AG09319 (cell line): ENCODE measurements at regions not wholly inside any gene's neighbourhood (a gene's known extent, or its start where the extent isn't known, plus 50 kb on each side); places are given as distances from the start of the nearest gene placed in this dataset.

ENCODE experiments used
- DNase-seq: peaks from one replicate; pipeline ENCODE4 v3.0.0-alpha.2; 2010; ENCODE audit warnings: low read depth; ENCODE audit errors: extremely low read depth
- TF ChIP-seq, protein P1 (sequence below): IDR thresholded peaks from 2 replicates; pipeline ENCODE4 v1.5.1; 2011; ENCODE audit warnings: low read depth, mild to moderate bottlenecking, inconsistent platforms, low read length, moderate library complexity

- no peak for DNase-seq
- TF ChIP-seq, protein P1, sequence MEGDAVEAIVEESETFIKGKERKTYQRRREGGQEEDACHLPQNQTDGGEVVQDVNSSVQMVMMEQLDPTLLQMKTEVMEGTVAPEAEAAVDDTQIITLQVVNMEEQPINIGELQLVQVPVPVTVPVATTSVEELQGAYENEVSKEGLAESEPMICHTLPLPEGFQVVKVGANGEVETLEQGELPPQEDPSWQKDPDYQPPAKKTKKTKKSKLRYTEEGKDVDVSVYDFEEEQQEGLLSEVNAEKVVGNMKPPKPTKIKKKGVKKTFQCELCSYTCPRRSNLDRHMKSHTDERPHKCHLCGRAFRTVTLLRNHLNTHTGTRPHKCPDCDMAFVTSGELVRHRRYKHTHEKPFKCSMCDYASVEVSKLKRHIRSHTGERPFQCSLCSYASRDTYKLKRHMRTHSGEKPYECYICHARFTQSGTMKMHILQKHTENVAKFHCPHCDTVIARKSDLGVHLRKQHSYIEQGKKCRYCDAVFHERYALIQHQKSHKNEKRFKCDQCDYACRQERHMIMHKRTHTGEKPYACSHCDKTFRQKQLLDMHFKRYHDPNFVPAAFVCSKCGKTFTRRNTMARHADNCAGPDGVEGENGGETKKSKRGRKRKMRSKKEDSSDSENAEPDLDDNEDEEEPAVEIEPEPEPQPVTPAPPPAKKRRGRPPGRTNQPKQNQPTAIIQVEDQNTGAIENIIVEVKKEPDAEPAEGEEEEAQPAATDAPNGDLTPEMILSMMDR: no peak
Observed at GRCh38 chr14:51482102-51482501, 169.6 kb upstream of the FRMD6 start.

DNA sequence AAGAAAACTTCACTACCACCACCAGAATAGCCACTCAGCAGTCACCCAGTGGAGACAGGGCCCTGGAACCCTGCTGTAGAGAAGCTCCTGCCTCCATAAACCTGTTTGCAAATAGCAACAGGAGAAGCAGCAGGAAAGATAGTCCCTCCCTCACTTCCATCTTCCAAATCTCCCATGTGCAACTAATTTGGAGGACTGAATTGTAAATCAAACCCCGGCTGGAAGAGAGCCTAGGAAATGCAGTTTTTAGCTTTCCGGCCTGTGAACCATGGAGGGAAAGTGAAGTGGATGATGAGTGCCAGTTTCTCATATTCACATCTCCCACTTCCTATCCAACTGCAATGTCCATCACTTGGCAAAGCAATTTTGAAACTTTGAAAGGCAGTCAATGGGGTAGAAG lies 167.2 kb upstream of the FRMD6 start:
- TF ChIP-seq, protein P1: no peak
- DNase-seq: peak; percentile 27

- TF ChIP-seq, protein P1: no peak
Observed at GRCh38 chr14:51485733-51486132, 166.0 kb upstream of the FRMD6 start.

DNA sequence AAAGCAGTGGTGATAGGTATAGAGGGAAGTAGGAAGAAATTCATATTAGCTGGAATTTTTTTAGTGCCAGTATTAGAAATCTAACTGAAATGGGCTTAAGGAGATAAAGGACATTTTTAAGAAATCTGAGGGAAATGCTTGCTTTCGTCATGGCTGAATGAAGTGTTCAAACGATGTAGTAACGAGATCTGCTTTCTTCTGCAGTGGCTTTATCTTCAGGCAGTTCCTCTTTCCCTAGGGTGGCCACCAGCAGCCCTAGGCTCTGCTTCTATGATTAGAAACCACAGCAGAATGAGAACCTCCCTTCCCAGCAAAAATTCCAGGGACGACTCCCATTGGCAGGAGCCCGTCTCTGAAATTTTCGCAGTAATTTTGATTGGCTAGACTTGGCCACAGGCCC lies 163.9 kb upstream of the FRMD6 start:
- TF ChIP-seq, protein P1: no peak
- DNase-seq: no peak

More at GRCh38 chr14:51485733-51486132, 166.0 kb upstream of the FRMD6 start:
- no peak for DNase-seq

GRCh38 chr14:51488569-51489220 lies 163.0 kb upstream of the FRMD6 start:
- TF ChIP-seq, protein P1: no peak
- no peak for DNase-seq

DNA sequence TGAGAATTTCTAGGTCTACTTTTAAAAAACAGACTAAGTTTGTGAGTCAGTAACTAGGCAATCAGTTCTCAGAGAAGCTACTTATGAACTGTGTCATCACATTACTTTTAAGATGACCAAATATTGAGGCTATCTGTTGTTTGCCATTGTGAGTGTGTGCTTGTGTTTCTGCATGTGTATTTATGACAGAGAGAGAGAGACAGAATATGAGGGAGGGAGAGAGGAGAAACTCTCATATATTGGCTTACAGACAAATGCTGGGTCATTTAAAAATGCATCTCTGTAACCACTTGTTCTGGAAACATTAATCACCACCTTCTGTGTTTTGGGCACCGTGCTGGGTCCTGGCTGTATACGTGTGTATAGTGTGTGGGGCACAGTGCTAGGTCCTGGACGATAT lies 161.5 kb upstream of the FRMD6 start:
- no peak for DNase-seq
- TF ChIP-seq, protein P1: no peak

- TF ChIP-seq, protein P1: no peak
Observed at GRCh38 chr14:51491036-51491545, 160.6 kb upstream of the FRMD6 start.

More at GRCh38 chr14:51491036-51491545, 160.6 kb upstream of the FRMD6 start:
- no peak for DNase-seq
